ENCODE measurements at regions not wholly inside any gene's neighbourhood (a gene's known extent, or its start where the extent isn't known, plus 50 kb on each side); places are given as distances from the start of the nearest gene placed in this dataset.
"Not testable (repeated sequence)": the region's sequence is repeated elsewhere in the genome, so short reads cannot be mapped to it uniquely, and the experiment has no call there.

DNA sequence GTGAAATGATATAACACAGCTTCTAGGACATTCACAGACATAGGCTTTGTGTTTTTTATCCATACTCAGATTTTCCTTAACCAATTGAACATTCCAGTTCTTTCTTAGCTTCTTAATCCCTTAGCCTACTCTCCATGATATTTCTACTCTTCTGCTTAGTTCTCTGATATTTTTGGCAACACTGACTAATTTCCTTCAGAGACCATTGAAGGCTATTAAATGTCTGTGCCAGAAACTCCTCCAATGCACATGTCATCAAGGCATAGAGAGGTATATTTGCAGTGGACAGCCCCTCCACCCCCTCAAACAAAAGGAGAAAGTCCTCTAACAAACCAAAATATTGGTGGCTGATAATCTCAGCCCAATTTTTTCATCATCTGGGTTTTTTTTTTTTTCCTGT, 105.9 kb upstream of the TSC22D2 start:
- no peak for DNase-seq (ENCODE audit: low spot score)

DNA sequence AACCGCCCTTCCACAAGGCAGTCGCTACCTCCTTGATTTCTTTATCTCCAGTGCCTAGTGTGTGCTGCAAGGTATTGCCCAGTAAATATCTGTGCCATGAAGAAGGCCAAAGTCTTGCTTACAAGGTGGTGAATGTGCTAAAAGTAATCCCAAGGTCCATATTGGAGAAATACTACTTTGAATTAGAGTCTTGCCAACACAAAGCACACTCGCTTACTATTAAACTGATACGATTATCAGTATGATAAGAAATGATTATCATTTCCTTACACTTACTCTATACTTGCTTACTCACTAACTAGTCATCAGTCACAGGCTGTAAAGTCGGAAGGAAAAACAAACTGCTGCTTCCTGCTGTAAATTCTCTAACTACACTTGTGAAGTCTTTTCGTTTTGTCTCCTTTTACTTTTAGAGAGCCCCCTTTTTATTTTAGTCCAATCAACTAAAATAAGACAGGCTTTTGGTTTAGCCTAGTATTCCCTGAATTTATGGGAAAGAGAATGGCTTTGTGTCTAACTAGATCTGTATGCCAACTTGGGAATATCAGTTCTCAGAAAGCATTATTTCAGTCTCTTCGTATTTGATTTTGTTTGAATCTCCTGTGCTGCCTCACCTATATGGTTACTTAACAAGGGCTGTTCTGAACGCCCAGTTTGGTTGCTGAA, 107.1 kb upstream of the TSC22D2 start:
- DNase-seq (ENCODE audit: low spot score) = no peak

DNA sequence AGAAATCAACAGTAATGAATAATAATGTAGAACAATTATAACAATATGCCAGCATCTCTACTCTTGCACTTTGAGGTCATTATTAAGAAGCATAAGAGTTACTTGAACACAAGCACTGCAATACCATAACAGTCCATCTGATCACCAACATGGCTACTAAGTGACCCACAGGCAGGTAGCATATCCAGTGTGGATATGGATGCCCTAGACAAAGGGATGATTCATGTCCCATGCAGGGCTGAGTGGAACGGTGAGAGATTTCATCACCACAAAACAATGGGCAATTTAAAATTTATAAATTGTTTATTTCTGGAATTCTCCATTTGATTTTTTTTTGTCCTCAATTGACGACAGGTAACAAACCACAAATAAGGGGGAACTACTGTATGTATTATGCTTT, 107.7 kb upstream of the TSC22D2 start:
- no peak for DNase-seq (ENCODE audit: low spot score)

DNA sequence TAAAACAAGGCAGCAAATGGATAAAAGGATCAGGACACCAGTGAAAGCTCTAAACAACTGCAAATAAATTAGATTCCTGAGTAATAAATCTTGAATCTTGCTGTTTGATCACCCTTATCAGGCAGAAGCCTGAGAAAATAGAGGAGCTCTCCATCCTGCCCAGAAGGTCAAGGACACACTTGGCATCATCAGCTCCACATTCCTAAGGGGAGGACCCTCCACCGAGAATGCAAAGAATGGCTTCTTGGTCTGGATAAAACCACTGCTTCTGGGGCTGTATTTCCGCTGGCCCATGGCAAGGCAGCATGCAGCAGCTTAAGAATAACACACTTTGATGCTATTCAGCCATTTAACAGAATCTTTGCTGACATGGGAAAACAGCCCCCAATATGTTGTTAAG, 108.9 kb upstream of the TSC22D2 start:
- DNase-seq (ENCODE audit: low spot score) = no peak

DNA sequence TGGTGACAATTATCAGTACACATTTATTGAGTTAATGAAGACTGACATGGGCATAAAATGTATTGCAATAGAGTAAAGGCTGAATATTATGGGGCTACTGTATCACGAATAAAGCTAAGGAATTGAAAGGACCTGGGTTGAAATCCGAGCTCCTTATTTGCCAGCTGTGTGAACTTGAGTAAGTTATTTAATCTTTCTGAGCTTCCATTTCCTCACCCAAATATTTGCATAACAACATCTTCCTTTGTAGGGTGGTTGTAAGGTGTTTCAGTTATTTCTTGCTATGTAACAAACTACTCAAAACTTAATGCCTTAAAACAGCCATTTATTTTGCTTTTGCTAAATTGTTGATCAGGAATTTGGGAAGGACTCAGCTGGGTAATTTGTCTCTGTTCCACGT, 111.1 kb upstream of the TSC22D2 start:
- no peak for DNase-seq (ENCODE audit: low spot score)

DNA sequence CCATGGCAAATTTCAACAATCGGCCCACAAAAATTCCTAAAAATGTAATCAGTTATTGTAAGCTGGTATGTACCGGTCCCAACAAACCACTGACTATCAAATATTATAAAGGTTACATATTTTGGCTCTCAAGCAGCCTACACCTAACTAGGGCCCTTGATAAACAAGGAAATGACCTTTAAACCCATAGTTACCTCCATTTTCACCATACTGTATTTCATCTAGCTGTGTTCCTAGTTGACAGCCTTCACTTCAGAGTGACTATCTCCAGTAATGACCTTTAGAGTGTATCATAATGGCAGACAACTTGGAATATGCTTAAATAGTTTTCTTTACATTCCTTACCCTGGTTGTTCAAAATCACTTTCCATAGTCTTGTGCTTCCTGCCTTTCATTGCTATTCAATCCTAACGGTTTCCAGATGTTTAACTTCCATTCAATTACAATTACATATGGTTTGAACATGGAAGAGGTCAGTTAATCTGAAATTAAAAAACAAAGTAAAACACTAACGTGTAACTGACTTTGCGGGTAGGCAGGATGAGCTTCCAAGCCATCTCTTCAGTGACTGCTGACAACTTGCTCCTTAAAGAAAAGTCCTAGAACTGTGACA, 111.9 kb upstream of the TSC22D2 start:
- DNase-seq (ENCODE audit: low spot score) = no peak

DNA sequence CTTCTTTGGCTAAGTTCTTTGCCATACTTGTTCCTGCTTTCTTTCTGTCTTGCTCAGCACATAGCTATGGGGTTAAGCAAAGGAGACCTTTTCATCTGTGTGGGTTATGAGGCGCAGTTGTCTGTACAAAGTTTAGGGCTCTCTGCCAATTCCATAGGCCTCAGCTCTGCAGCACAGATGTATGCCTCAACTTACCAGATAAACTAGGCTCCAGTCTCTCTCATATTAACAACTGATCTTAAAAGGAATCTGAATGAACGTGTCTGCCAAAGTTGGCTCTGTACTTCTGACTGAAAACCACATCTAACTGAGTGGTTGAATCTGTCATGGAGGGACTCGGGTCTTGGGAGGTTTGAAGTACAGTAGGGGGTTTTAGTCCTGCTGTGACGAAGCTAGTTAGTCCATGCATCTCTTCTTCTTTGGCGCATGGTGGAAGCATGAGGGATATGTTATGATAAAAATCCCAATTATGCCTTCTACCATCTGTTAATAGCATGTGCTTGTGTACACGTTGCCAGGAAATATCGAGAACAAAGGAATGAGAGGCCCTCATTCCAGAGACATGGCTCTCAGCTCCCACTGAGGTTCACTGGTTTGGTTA, 114.6 kb upstream of the TSC22D2 start:
- DNase-seq (ENCODE audit: low spot score) = no peak

DNA sequence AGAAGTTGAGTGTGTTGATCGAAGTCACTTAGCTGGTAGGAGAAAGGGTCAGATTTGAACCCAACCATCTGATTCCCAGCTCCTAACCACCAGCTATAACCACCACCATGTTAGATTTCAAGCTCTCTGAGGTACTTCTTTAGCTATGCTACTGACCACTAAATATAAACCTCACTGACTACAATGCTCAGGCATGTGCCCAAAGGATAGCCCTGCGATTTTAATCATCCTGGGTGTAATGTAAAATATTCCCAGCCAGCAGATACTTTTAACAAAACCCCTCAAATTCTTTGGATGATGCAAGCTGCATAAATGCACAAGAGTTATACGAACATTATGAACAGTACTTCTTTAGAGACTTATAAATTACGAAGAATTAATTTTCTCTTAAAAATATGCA, 115.2 kb upstream of the TSC22D2 start:
- DNase-seq (ENCODE audit: low spot score) = no peak

DNA sequence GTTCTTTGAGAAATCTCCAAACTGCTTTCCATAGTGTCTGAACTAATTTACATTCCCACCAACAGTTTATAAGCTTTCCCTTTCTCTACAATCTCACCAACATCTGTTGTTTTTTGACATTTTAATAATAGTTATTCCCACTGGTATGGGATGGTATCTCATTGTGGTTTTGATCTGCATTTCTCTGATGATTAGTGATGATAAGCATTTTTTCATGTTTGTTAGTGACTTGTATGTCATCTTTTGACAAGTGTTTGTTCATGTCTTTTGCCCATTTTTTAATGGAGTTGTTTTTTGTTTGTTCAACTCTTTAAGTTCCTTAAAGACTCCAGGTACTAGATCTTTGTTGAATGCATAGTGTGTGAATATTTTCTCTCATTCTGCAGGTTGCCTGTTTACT, 116.6 kb upstream of the TSC22D2 start:
- no peak for DNase-seq (ENCODE audit: low spot score)

DNA sequence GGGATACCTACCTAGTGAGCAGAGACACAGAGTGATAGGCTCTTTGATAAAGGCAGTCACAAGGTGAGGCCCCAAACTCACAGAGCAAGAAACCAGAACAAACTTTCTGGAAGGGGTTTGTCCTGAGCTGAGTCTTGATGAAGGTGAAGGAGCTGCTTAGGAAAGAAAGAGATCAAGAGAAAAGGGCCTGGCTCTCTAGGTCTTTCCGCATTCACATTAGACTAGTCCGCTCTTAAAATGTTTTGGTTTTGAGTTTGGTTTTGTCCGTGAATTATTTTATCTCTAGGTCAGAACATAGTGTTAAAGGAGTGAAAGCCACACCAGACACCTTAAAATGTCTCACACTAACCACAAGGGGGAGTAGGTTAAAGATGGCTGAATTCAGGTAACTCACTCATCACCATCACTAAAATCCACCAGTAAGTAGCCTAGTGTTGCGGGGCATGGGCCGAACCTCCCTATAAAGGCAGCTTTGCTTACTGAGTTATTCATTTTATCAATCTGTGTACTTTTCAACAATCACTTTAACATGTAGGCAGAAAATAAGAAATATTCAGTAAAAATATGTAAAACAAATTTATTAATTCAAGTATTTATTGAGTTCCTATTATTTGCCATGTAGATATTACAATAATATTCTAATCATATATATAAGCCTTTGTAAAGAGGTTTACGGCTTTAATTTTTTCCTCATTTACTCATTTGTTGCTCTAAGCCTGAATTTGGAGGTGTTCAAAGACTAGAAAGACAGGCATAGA, 121.5 kb upstream of the TSC22D2 start:
- peak; percentile 72 for DNase-seq (ENCODE audit: low spot score)

DNA sequence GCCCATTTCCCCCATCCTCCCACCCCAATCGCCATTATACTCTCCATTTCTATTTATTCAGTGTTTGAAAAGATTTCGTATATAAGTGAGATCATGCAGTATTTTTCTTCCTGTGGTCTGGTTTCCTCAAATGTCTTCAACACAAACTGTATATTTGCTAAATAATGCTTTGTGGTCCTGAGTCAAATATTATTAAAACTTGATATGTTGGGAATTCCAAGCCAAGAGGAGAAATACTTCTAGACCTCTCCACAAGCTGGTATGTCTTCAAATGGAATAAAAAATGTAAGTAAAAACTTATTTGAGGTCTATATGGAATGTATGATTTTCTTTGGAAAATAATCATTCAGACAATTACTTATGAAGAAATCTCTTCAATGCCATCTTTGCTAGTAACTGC, 122.5 kb upstream of the TSC22D2 start:
- no peak for DNase-seq (ENCODE audit: low spot score)

DNA sequence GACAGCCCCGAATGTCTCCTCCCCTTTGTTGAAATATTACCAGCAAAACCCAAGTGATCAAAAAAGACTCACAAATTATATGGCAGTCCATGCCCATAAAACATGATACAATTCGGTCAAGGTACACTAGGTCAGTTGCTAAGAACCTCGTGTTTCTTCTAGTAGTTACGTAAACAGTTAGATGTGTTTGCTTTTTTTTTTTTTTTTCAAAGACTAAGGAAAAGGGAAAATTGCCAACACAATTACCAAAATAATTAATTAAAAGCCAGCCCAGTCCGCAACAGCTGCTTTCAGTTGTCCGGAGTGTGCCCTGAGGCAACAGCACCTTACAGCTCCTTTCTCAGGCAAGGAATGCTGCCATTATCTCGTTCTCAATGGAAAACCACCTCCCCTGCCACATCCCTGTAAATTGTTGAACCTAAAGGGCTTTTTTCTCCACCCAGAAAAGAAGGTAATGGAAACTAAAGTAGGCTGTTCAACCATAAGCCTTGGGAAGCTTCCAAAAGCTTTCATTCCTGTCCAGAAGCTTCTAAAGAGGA, 129.2 kb upstream of the TSC22D2 start:
- peak; percentile 64 for DNase-seq (ENCODE audit: low spot score)

DNA sequence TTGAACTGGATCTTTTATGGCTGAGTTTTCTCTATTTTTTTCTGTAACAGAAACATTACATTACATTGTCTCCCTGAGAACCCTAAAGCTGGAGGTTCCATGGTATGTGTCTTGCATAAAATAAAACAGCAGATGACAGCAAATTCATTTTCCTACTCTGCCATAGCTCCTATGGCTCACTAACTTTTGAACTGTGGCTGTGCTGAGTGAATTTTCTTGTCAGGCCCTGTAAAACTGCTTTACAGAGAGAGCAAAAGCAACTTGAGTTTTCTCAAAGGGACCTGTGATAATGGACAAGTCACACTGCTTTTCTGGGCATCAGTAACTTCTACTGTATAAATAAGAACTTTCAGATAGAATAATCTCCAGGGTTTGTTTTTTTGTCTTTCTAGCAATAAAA, 129.9 kb upstream of the TSC22D2 start:
- DNase-seq (ENCODE audit: low spot score) = no peak

DNA sequence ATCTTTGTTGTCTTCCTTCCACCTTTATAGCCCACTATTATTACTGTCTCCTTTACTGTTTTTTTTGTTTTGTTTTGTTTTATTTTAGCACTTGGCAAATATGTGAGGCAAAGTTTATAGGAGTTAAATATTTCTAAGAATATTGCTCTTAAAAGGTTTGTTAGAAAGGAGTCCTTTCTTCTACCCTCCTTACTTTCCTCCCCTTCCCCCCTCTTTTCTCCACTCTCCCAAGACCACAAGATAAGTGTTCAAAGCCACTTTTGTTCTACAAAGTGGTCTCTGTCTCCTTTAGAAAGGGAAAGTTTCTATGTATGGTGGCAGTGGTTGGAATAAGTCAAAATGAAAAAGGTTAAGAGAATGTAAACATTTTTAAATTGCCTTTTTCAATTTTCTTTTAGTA, 130.7 kb upstream of the TSC22D2 start:
- no peak for DNase-seq (ENCODE audit: low spot score)

DNA sequence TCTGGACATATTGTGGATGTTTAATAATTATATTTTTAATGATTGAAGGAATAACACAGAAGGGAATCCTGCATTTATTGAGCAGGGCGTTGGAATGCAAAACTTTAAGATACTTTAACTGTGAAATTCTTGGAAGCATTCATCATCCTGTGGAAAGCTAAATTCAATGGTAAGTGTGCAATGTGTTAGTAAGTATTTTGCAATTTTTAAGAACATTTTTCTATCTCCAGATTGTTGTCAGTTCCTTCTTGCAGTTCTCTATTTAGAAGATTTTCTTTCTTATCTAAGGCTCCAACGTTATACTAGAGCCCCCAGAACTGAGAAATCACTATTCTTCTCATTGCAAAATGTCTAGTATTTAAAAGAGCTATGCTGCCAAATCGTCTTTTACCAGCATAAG, 132.2 kb upstream of the TSC22D2 start:
- DNase-seq (ENCODE audit: low spot score) = no peak

DNA sequence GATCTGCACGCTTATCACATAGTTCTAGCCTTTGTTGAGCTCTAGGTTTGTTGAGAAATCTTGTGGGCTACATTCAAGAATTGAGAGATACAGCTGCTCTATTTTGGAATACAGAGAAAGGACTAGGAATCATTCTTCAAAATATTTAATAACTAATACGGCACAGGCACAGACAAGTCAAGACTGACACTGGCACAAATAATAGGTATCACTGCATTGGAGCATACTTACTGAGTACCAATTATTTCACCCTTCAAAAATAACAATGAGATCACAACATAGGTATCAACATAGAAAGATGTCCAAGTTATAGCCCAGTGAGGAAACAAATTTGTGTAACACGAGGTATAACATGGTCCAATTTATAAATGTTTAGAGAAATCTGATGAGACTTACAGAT, 133.7 kb upstream of the TSC22D2 start:
- DNase-seq (ENCODE audit: low spot score) = no peak

DNA sequence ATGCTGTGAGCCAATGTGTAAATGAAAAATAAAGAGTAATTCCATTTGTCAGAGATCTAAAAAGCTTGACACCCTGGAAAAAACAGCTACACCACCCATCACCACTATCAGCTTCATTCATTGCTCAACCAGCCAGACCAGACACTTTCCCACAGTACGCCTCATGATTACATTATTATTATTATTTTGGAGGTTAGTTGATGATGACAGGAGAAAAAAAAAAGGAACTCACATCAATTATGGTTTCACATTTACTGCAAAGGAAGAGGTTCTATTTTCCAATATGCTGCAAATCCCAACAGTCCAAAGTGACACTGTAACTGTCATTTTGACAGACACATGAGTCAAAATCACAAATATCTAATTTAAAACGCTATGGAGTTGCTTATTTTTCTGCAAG, 134.7 kb upstream of the TSC22D2 start:
- DNase-seq (ENCODE audit: low spot score) = no peak

DNA sequence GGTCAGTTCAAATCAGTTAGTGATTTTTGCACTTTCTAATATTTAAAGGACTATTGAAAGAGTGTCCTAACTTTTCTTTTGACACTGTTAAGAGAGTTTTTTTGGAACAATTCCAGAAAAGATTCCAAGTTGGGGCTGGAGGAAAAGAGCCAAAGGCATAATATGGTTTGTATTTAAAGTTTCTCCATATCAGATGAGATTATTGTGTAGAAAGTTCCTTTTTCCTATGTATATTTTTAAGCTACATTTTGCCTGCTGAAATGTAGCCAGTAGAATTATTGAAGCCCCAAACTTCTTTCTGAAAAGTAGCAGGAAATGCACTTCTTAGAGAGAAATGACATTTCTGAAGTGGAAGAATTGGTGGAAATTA, 136.5 kb upstream of the TSC22D2 start:
- no peak for DNase-seq (ENCODE audit: low spot score)

DNA sequence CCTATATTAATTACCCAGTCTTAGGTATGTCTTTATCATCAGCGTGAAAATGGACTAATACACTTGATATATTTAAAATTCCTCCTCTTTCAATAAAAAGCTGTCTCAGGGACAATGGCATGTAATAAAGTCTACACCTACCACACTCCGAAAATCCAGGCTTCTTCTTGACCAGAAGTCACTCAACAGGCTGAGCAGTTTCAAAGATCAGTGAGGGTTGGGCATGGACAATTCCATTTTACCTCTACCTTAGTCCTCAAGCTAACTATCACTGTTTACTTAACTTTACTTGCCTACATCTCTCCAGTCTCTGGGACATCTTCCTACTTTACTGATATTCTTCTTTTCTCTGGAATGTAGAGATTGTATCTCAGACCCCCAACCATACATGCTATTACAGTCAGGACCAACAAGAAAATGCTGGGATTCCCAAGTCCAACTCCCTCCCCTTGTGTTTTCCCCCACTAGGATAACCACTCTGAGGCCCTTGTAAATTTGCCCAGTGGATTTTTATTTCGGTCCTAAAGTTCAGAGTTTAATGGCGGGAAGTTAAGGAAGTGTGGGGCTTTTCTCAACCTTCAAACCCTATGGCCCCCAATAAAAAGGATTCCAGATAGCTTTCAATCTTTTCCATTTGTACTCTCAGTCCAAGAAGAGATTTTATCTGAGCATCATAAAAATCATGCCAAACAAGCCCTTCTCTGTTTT, 137.1 kb upstream of the TSC22D2 start:
- DNase-seq (ENCODE audit: low spot score) = no peak

DNA sequence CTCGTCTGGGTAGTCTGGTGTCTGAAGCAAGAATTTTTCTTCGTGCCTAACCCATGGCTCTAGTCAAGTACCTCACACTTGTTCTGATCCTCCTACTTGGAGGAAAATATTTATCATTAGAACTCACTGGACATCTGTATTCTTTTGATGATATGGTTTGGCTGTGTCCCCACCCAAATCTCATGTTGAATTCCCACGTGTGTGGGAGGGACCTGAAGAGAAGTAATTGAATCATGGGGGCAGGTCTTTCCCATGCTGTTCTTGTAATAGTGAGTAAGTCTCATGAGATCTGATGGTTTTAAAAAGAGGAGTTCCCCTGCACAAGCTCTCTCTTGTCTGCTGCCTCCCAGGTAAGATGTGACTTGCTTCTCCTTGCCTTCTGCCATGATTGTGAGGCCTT, 137.7 kb upstream of the TSC22D2 start:
- not testable (repeated sequence) for DNase-seq (ENCODE audit: low spot score)

DNA sequence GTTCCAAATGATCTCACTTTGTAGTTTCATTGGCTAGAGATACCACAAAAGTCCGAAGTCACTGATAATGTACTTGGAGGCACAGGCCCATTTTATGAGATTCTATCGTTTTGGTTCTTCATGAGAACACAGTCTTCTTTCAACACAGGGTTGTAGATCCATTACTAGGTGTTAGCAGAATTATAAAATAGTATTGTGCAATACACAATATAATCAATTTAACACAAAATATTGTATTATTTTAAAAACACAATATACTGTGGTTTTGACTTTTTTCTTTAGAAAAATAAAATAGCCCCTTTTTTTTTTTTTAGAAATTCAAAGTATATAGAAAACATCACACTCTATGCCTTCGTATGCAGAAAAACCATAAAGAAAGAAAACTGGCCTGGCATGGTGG, 138.6 kb upstream of the TSC22D2 start:
- no peak for DNase-seq (ENCODE audit: low spot score)
